Middle frontal gyrus (tissue), 1 donor: ENCODE measurements at regions not wholly inside any gene's neighbourhood (a gene's known extent, or its start where the extent isn't known, plus 50 kb on each side); places are given as distances from the start of the nearest gene placed in this dataset.
"Not testable (repeated sequence)": the region's sequence is repeated elsewhere in the genome, so short reads cannot be mapped to it uniquely, and the experiment has no call there.

ENCODE experiments used
- DNase-seq: peaks from one replicate; pipeline ENCODE4 v3.0.0-alpha.2; 2015; ENCODE audit warnings: low spot score; ENCODE audit errors: extremely low spot score

DNA sequence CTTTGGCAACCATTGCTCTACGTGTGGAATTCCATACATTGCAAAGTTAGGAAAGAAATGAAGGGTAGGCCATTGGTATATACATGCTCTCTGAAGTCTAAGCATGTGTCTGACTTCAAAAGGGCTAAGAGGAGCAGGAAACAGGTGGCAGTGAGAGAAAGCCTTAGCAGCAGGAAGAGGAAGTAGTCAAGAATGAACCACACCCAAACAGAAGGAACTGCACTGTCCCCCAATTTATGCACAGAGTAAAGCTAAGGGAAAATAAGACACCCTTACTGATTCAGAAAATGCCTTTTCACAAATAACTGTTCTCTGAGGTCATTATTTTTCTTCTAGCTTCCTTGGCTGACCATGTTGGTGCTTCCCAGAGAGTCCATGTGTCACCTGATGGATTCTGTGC lies 575.4 kb downstream of the NTRK3 start:
- no peak for DNase-seq

DNA sequence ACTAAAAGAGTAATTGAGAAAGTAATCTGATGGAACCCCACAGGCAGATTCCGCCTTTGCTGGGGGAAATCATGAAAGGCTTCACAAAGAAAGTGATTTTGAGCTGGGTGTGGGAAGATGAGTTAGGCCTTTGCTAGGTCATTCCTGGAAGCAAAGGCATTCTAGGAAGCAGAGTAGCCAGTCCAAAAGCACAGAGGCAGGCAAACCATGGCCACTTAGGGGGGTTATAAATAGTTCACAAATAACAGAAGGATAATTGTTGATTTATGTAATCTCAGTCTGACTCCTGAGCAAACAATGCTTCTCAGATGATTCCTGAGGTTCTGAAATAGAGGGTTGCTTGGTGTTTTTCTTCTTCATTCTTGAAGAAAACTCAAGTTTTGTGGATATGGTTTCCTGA lies 576.3 kb downstream of the NTRK3 start:
- no peak for DNase-seq

DNA sequence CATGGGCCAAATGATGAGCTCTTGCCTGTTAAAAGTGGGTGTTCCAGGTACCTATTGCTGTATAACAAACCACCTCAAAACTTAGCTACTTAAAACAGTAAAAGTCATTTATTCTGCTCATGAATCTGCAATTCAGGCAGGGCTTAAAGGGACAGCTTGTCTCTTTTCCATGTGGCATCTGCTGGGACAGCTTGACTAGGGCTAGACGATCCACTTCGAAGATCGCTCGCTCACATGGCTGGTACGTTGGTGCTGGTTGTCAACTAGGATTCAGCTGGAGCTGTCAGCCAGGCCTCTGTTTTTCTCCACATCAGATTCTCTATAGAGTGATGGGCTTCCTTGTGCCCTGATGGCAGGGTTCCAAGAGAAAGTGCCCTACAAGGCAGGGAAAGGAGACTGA lies 581.3 kb downstream of the NTRK3 start:
- no peak for DNase-seq

DNA sequence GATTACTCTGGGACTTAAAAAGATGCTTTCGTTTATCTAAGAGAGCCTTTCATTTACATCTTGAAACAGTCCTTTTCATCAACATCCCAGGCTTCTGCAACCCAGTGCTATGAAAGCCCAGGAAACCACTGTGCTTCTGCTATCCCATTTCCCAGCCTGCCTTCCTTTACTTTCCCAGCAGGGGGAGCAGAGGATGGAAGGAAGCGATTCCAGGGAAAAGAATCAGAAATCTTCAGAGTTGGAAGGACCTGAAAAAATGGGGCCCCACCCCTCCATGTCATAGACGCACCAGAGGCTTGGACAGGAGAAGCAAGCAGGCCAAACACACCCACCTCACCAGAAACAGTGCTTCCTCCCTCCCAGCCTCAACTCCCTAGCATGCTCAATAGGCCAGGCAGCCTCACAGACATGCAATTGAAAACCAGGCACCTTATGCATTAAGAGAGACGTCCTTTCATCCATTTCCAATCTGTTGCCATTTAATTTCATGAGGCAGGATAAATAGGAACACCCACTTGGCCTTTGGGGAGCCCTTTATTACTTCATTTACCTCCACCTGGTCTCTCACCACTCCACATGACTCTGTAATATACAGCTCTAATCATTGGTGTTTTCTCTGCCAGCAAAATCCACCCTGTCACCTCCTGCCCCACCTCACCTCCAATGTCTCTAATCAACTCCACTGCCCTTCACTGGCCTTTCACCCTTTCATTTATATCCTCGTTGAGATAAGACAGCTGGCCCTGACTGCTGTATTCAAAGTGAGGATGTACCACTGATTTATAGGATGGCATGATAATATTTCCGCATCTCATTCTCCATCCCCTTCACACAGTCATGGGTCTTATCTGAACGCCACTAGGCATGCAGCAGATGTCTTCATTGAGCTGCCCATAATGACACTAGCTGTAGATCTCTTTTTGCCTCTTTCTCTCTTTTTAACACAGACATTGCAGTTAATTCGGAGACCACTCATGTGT lies 583.9 kb downstream of the NTRK3 start:
- DNase-seq, result no peak

DNA sequence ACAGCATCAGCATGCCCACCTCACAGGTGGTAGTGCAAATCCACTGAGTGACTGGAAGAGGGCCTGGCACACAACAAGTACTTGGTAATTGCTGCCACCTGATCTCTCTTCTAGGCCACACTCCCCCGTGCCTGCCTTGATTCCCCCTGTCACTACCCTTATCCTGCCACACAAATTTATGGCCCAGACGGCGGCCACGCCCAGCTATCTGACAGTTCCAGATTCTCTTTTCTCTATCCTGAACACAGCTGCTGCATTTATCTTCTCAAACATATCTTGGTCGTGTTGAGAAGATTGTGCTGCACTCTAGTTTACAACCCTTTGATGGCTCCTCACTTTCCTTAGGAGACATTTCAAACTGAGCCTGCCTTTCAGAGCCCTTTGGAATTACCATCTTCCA lies 585.2 kb downstream of the NTRK3 start:
- no peak for DNase-seq

DNA sequence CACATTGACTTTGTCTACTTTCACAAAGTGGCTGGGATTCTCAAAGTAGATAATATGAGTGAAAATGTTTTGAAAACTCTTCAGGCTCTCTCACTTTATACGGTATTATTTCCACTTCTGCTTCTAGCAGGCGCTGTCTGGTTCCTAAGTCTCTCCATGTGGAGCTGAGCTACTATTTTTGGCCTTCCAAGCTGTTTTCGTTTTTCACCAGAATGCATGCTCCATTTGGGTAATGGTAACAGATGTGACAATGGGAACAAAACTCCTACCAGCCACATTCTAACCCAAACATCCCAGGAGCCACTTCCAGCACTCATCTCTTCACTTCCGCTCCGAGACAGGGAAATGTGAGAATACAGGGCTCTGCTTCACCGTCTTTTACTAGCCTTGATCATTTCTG lies 586.7 kb downstream of the NTRK3 start:
- DNase-seq, result peak; percentile 19

DNA sequence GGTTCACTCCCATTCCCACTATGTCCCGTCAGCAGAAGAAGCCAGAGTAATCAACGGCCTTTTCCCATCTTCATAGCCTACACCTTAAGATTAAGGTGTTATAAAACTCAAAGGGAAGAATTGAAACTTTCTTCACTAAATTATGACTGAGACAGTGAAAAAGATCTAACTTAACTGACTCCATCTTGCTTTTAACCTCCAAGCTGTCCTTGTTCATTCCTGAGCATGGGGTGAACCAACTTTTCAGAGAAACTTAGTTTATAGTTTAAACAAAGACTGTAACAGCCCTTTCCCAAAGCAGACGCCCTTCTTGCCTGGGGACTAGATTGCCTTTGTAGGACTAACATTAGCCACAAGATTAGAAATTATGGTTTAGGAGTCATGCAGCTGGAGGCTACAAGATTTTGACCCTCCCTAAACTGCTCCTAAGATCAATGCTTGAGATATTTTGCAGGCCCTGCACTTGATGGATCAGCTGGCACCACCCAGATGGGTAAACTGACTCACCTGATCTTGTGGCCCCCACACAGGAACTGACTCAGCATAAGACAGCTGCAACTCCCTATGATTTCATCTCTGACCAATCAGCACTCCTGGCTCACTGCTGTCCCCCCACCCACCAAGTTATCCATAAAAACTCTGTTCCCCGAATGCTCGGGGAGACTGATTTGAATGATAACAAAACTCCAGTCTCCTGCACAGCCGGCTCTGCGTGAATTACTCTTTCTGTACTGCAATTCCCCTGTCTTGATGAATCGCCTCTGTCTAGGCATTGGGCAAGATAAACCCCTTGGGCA lies 587.6 kb downstream of the NTRK3 start:
- DNase-seq, result not testable (repeated sequence)

DNA sequence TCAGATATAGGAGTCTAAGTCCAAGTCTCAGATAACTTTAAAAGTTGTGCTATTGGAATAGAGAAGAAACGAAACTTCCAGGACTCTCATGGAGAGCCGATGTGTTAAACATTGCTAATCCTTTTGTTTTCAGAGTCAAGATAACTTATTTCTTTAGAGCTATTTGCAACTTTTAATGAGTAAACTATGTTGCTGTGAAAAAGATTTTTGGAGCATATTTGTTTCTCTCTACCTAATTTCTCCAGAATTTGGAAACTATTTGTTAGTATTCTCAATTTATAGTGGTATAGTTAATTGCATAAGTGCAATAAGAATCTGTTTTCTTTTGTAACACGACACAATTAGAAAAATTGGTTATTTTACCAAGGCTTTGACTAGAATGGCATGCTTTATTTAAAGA lies 588.9 kb downstream of the NTRK3 start:
- no peak for DNase-seq

DNA sequence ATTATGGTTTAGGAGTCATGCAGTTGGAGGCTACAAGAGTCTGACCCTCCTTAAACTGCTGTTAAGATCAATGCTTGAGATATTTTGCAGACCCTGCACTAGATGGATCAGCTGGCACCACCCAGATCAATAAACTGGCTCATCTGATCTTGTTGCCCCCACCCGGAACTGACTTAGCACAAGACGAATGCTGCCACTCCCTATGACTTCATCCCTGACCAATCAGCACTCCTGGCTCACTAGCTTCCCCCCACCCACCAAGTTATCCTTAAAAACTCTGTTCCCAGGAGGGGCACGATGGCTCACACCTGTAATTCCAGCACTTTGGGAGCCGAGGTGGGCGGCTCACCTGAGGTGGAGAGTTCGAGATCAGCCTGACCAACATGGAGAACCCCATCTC lies 594.0 kb downstream of the NTRK3 start:
- DNase-seq, result no peak

DNA sequence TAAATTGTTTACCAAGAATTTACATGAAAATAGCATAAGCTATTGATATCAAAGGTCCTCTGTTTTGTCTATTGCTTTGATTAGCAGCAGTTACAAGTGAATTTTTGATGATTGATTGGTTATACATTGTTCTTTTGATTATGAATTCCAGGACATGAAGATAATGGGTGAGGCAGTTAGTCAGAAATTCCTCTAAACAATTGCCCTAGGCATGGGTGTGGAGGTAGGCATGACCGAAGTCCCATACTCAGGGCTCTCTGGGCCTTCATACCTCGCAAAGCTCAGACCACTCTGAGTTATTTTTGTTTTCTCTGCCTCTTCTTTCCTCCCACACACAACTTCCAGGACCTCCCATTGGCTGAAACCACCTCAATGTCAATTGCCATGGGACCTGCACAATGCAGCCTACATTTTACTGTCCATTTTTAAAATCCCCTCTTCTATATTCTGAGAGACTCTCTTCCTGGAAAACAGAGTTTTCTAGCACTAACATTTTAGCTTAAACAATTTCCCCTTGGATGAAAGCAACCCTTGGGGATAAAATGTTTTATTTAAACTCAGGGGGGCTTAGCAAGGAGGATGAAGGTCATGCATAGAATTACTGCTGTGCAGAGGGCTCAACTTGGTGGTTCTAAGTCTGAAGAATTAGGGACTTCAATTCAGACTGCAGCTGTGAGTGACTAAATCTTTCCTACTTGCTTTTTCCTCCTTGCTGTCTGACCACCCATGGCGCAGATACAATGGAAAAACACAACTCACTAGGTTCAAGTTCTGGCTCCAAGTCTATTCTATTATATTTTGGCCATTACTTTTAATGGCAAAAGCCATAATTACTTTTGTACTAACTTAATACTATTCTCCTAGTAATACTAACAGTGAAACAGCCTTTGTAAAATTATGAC lies 594.8 kb downstream of the NTRK3 start:
- no peak for DNase-seq

DNA sequence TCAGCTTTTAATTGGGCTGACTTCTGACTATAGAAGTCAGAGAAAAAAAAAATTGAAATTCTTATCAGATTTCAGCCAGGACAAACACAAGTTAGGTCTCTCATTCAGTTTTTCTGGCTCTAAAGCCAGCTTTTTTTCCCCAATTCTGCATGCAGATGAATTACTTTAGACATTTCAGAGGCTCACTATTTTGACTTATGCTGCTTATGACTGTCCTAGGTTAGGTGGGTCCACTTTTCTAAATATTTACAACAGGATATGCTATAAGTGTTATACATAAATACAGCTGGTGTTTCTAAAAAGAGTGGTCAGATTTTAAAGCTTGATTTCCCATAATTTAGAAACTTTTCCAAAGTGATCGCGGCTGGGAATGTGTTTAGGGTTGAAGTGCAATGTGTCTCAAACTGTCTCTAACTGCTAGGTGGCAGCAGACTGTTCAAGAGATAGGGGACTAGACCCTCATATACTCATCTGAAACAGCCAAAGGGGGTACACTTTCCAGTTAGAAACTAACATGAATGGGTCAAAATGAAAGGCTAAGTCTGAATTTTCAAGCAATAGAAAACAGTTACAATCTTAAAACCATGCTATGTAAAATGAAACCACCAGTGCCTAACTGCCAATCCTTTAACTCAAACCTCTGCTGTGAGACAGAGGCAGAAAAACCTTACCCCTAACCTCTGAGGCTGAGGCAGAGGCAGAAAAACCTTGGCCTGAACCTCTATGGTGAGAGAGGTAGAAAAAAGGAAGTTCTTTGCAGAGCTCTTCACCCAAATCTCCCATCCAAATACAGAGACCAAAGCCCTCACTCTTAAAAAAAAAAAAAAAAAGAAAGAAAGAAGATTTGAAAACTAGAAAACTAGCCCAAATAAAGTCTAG lies 596.0 kb downstream of the NTRK3 start:
- DNase-seq, result no peak

DNA sequence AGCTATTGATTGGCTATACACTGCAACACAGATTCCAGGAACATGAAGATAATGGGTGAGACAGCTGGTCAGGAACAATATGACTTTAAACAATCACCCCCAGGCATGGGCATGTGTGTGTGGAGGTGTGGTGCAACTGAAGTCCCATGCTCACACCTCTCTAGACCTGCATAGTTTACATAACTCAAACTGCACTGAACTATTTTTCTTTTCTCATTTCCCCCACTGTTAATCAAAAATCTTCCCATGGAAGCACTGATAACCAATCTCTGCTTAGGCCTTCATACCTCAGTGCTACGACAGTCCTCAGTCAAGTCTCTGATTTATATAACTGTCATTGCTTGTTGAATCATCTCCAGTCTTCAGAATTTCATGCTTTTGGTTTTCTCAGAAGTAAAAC lies 600.2 kb downstream of the NTRK3 start:
- DNase-seq, result no peak

DNA sequence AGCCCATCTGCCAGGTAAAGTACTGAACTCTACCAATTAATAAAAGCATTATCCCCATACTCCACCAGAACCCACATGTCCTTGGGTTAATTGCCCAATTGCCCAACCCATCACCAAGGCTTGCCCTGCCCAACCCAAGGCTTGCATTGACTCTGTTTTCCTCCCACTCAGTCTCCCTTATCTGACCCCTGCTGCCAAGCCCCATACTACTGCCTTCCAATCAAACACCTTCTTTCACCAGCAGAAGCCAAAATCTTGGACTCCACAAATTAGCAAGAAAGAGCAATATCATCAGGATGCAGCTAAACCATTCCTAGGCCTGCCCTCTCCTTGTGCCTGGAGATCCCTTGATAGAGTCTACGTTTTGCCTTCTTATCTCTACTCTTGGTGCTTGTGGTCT lies 602.9 kb downstream of the NTRK3 start:
- no peak for DNase-seq

DNA sequence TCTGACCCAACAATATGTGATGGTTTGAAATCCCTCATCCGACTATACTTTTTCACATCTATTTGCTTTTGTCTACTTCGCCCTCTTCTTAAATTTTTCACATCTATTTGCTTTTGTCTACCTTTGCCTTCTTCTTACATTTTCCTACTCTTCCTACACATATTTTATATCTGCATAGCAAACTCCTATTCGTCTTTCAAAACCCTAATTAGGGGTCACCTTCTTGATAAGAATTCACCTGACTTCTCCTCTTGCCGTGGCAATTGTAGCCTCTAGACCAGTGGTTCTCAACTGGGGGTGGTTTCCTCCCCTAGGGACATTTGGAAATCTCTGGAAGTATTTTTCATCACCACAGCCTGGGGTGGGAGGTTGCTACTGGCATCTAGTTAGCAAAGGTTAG lies 607.4 kb downstream of the NTRK3 start:
- no peak for DNase-seq

DNA sequence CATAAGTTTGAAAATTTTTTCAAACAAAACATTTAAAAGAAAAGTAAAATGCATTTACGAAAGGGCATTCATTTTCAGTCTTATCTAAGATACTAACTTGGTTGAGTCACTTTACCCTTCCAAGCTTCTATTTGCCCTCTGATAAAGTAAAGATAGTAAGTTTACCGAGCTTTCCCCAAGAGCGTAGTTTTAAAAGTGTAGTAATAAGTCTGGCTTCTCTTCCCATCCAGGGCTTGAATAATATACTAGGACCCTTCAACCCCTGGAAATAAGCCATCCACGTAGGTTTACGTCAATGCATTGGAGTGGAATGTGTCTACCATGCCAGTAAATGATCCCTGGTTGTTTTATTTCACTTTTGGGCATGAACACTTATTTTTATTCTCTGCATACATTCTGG lies 608.3 kb downstream of the NTRK3 start:
- no peak for DNase-seq

DNA sequence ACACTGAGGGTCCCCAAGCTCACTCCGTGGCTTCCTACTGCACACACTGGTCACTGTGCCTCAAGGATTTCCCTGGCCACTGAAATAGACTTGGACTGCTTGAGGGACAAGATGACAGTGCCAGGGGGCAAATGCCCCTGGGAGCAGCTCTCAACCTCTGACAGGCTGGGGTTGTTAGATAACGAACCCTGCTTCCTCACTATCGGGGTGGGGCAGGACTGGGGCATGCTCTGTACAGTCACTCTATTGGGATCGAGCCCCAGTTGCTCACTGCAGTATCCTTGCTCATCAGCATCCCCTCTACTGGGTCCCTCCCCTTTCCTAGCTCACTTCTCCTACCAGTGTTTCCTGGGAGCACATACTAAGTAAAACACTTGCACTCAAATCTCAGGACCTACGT lies 610.8 kb downstream of the NTRK3 start:
- no peak for DNase-seq

DNA sequence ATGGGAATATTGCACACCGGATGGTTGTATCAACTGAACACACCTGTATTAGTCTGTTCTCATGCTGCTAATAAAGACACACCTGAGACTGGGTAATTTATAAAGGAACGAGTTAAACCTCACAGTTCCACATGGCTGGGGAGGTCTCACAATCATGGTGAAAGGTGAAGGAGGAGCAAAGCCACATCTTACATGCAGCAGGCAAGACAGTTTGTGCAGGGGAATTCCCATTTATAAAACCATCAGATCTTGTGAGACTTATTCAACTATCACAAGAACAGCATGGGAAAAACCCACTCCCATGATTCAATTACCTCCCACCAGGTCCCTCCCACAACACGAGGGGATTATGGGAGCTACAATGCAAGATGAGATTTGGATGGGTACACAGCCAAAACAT lies 613.5 kb downstream of the NTRK3 start:
- DNase-seq, result not testable (repeated sequence)

DNA sequence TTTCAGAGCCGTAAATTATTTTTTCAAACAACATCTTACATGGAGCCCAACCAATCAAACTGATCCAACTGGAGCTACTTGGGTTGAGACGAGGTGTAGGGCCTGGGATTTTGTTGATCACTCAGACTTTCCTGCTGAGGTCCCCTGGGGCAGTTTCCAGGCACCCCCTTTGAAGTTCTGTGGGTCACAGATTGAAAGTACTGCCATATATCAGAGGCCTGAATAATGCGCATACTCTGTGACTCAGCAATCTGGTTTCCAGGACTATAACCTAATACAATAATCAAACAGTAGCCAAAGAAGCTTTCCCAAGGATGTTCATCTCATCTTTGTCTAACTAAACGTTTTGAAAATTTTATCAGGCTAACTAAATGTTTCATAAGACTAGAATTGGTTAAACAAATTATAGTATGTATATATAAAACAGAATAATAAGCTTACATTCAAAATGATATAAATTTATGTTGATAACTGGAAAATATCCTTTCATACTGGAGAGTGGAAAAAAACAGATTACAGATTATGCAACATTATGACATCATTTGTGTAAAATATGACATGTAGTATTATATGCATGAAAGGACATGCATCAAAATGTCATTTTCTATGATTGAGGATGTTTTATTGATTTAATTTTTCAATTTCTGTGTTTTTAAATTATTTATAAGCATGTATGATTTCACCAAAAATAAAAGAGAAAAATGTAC lies 617.1 kb downstream of the NTRK3 start:
- DNase-seq, result no peak

DNA sequence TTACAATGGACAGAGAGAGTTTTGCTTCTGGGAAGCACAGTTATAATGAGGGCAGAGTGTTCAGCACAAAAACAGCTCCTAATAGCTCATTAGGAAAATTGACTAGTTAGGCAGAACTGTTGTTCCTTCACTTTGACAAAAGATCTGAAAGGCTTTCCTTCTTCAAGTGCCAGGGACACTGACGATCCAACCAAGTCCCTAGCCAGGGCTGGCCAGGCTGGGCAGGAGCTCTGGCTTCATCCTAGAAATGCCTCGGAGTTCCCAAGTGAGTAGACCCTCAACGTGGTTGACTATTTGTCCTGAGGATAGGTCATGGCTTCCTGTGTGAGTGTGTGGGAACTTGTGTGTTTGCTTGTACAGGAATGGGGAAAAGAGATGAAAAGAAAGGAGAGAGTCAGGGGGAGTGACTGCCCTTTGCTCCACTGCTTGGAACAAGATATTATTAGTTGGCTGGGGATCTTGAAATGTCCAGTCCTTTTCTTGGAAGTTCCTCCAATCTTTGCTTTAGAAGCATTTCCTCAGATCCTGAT lies 617.9 kb downstream of the NTRK3 start:
- no peak for DNase-seq

DNA sequence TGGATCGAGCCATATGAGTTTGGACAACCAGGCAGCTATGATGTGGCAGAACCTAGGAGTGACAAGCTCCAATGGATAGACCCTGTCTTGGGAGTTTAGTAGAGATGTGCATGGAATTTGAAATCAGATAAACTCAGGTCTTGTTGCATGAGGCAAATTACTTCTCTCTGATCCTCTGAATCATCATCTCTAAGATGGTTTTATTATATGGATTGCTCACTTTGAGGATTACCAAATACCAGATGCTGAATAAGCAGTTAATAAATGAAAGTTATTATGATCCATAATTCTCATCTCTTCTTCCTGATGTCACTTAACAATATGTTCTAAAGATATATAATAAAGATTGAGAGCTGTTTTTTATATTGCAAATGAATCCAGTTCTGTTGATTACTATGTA lies 622.2 kb downstream of the NTRK3 start:
- no peak for DNase-seq
